ENCODE measurements at regions not wholly inside any gene's neighbourhood (a gene's known extent, or its start where the extent isn't known, plus 50 kb on each side); places are given as distances from the start of the nearest gene placed in this dataset.

- no peaks in the 10 kb centered on the region for H3K9me3 ChIP-seq
- DNase-seq = no peak
- H3K4me3 ChIP-seq (ENCODE audit: low read depth, low read length) = no peak overlapping the region
- H3K4me1 ChIP-seq = no peaks in the 10 kb centered on the region
- TF ChIP-seq, protein P1, sequence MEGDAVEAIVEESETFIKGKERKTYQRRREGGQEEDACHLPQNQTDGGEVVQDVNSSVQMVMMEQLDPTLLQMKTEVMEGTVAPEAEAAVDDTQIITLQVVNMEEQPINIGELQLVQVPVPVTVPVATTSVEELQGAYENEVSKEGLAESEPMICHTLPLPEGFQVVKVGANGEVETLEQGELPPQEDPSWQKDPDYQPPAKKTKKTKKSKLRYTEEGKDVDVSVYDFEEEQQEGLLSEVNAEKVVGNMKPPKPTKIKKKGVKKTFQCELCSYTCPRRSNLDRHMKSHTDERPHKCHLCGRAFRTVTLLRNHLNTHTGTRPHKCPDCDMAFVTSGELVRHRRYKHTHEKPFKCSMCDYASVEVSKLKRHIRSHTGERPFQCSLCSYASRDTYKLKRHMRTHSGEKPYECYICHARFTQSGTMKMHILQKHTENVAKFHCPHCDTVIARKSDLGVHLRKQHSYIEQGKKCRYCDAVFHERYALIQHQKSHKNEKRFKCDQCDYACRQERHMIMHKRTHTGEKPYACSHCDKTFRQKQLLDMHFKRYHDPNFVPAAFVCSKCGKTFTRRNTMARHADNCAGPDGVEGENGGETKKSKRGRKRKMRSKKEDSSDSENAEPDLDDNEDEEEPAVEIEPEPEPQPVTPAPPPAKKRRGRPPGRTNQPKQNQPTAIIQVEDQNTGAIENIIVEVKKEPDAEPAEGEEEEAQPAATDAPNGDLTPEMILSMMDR (IDR thresholded peaks at IDR 0.05; ENCODE audit: low read depth, low read length) = no peak
- H3K27me3 ChIP-seq = no peaks in the 10 kb centered on the region
- H3K36me3 ChIP-seq = no peaks in the 10 kb centered on the region
Observed at GRCh38 chr2:183487326-183487725, 363.1 kb downstream of the NUP35 start.

GRCh38 chr2:183488421-183488820, 364.2 kb downstream of the NUP35 start:
- TF ChIP-seq, protein P1 (IDR thresholded peaks at IDR 0.05; ENCODE audit: low read depth, low read length) = no peak
- no peak for DNase-seq
- Histone ChIP-seq H3K36me3 (no peaks in the 10 kb centered on the region), H3K4me3 (ENCODE audit: low read depth, low read length) (no peak overlapping the region), H3K9me3 (no peaks in the 10 kb centered on the region), H3K27me3 (no peaks in the 10 kb centered on the region), H3K4me1 (no peaks in the 10 kb centered on the region)

DNA sequence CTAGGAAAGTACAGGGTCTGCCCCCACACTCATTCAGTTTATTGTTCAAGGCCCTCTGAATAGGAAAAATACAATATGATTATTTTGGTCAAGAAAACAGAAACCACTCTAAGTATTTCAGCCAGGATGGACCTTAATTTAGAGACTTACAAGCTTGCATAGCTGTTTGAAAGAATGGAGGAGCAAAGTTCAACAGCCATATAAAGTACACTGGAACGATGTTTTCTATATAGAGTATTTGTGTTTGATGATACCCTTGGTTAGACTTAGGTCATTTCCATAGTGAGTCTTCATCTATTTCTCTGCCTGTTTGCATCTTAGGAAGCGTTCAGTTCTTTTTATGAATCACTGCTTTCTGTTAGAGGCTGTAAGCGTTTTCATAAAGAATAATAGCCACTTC, 366.2 kb downstream of the NUP35 start:
- no peak for DNase-seq
- Histone ChIP-seq H3K36me3 (no peaks in the 10 kb centered on the region), H3K27me3 (no peaks in the 10 kb centered on the region), H3K9me3 (no peaks in the 10 kb centered on the region), H3K4me3 (ENCODE audit: low read depth, low read length) (no peak overlapping the region), H3K4me1 (no peaks in the 10 kb centered on the region)
- TF ChIP-seq, protein P1 (IDR thresholded peaks at IDR 0.05; ENCODE audit: low read depth, low read length) = no peak

DNA sequence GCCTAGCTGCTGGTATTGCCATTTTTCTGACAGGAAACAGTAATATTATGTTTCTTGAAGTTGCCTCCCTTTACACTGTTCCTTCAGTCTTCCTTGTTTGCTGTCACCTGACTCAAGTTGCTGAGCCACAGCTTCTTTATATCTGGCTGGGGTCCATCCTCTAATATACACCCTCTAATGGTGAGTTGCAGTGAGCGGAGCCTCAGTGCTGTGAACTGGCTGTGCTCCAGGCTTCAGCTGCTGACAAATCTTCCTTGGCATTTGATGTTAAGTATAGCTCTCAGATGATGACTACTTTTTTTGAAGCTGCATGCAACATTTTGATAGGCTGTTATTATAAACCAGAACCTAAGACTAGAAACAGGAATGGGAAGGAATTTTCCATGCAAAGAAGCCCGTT, 366.7 kb downstream of the NUP35 start:
- no peaks in the 10 kb centered on the region for H3K9me3 ChIP-seq
- H3K27me3 ChIP-seq = no peaks in the 10 kb centered on the region
- no peaks in the 10 kb centered on the region for H3K4me1 ChIP-seq
- no peaks in the 10 kb centered on the region for H3K36me3 ChIP-seq
- H3K4me3 ChIP-seq (ENCODE audit: low read depth, low read length) = no peak overlapping the region
- TF ChIP-seq, protein P1 (IDR thresholded peaks at IDR 0.05; ENCODE audit: low read depth, low read length) = no peak
- DNase-seq = no peak

DNA sequence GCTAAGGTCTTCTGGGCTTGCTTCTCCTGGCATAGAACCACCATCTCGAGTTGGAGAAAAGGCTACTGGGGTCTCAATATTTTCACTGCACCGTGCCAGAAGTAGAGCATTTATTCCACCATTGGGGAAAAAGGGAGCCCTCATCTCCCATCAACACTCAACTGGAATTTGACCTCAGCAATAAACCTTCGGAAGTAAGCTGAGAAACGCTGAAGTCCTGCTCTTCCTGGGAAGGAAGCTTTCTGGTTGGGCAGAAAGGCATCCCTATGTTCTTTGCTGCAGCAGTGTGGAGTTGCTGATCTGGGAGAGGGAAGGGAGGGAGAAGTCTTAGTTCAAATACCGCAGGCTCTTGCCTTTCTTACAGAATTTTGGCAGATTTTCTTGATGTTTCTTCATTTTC, 368.8 kb downstream of the NUP35 start:
- Histone ChIP-seq H3K4me1 (no peaks in the 10 kb centered on the region), H3K9me3 (no peaks in the 10 kb centered on the region), H3K4me3 (ENCODE audit: low read depth, low read length) (no peak overlapping the region), H3K36me3 (no peaks in the 10 kb centered on the region), H3K27me3 (no peaks in the 10 kb centered on the region)
- TF ChIP-seq, protein P1 (IDR thresholded peaks at IDR 0.05; ENCODE audit: low read depth, low read length) = no peak
- no peak for DNase-seq

DNA sequence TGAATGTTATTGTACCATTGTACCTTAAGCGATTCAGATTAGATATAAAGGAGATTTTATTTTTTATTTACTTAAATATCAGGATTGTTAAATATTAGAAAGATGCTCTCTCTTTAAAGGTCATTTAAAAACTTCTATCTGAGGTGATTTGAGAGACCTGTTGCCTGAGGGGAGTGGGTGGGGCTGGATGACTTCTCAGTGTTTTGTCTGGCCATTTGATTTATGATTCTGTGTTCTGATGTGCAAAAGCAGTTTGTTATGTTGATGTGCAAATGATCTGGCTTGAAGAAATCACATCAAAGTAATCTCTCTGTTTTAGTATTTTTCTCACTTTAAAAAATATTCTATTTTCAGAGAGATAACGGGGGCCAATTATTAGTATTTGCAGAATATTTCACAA, 370.8 kb downstream of the NUP35 start:
- TF ChIP-seq, protein P1 (IDR thresholded peaks at IDR 0.05; ENCODE audit: low read depth, low read length) = no peak
- H3K36me3 ChIP-seq = no peaks in the 10 kb centered on the region
- no peak for DNase-seq
- no peaks in the 10 kb centered on the region for H3K27me3 ChIP-seq
- no peaks in the 10 kb centered on the region for H3K4me1 ChIP-seq
- no peaks in the 10 kb centered on the region for H3K9me3 ChIP-seq
- H3K4me3 ChIP-seq (ENCODE audit: low read depth, low read length) = no peak overlapping the region
